ENCODE measurements at regions not wholly inside any gene's neighbourhood (a gene's known extent, or its start where the extent isn't known, plus 50 kb on each side); places are given as distances from the start of the nearest gene placed in this dataset.
"Not testable (repeated sequence)": the region's sequence is repeated elsewhere in the genome, so short reads cannot be mapped to it uniquely, and the experiment has no call there.

GRCh38 chr4:189128341-189128740 is 812.3 kb upstream of the FRG1 start:
- DNase-seq = no peak

GRCh38 chr4:189129044-189129694 is 811.5 kb upstream of the FRG1 start:
- DNase-seq = no peak

GRCh38 chr4:189131118-189131517 is 809.6 kb upstream of the FRG1 start:
- no peak for DNase-seq

- DNase-seq = no peak
Measured at GRCh38 chr4:189136462-189136861, 804.2 kb upstream of the FRG1 start.

- no peak for DNase-seq
Measured at GRCh38 chr4:189143263-189143952, 797.3 kb upstream of the FRG1 start.

- no peak for DNase-seq
Measured at GRCh38 chr4:189147005-189147929, 793.4 kb upstream of the FRG1 start.

- not testable (repeated sequence) for DNase-seq
Measured at GRCh38 chr4:189155083-189155482, 785.6 kb upstream of the FRG1 start.

GRCh38 chr4:189162073-189162789 is 778.4 kb upstream of the FRG1 start:
- no peak for DNase-seq

GRCh38 chr4:189162888-189163287 is 777.8 kb upstream of the FRG1 start:
- no peak for DNase-seq

- DNase-seq = no peak
Measured at GRCh38 chr4:189176002-189176401, 764.7 kb upstream of the FRG1 start.

- no peak for DNase-seq
Measured at GRCh38 chr4:189177130-189177529, 763.5 kb upstream of the FRG1 start.

- DNase-seq = no peak
Measured at GRCh38 chr4:189178125-189178746, 762.4 kb upstream of the FRG1 start.

- DNase-seq = no peak
Measured at GRCh38 chr4:189185810-189186432, 754.8 kb upstream of the FRG1 start.

GRCh38 chr4:189187531-189188052 is 753.1 kb upstream of the FRG1 start:
- no peak for DNase-seq

GRCh38 chr4:189198624-189199023 is 742.0 kb upstream of the FRG1 start:
- no peak for DNase-seq

- peak; percentile 4 for DNase-seq
Measured at GRCh38 chr4:189200353-189200752, 740.3 kb upstream of the FRG1 start.

GRCh38 chr4:189202182-189202868 is 738.3 kb upstream of the FRG1 start:
- DNase-seq = peak; percentile 82

GRCh38 chr4:189202869-189203271 is 737.8 kb upstream of the FRG1 start:
- no peak for DNase-seq

- no peak for DNase-seq
Measured at GRCh38 chr4:189204616-189205015, 736.1 kb upstream of the FRG1 start.

GRCh38 chr4:189206953-189207352 is 733.7 kb upstream of the FRG1 start:
- DNase-seq = no peak

GRCh38 chr4:189207872-189208271 is 732.8 kb upstream of the FRG1 start:
- no peak for DNase-seq

Measured in NCI-H1092 treated with DMSO at 0.1 percent for 48 hours (cell line).